Myocyte (in vitro differentiated cells): ENCODE measurements at regions not wholly inside any gene's neighbourhood (a gene's known extent, or its start where the extent isn't known, plus 50 kb on each side); places are given as distances from the start of the nearest gene placed in this dataset.

ENCODE experiments used
- DNase-seq: peaks from one replicate; pipeline ENCODE4 v3.0.0-alpha.2; 2012; ENCODE audit warnings: low read depth

DNA sequence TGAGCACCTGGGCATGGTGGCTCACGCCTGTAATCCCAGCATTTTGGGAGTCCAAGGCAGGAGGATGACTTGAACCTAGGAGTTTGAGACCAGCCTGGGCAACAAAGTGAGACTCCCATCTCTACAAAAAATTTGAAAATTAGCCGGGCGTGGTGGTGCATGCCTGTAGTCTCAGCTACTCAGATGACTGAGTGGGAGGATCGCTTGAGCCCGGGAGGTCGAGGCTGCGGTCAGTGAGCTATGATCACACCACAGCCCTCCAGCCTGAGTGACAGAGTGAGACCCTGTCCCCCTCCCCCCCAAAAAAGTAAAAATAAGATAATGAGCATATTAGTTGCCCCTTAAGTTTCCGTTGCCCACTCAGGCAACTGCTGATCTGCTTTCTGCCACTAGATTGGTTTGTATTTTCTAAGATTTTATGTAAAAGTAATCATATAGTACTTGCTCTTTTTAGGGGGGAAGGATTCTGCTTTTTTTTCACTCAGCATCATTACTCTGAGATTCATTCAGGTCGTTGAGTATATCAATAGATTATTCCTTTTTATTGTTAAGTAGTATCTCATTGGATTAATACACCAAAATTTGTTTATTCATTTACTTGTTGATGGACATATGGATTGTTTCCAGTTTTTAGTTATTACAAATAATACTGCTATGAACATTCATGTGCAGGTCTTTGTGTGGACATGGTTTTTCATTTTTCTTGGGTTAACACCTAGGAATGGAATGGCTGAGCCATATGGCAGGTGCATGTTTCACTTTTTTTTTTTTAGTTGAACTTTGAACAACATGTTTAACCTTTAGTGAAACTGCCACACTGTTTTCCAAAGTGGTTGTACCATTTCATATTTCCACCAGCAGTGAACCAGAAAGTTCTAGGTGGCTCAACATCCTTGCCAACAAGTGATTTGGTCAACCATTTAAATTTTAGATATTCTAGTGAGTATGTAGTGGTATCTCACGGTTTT, 75.0 kb upstream of the SPRED2 start:
- DNase-seq, result no peak

GRCh38 chr2:65504814-65505697, 72.7 kb upstream of the SPRED2 start:
- DNase-seq, result no peak

- DNase-seq, result no peak
These were observed 71.8 kb upstream of the SPRED2 start for GRCh38 chr2:65504201-65504600.

DNA sequence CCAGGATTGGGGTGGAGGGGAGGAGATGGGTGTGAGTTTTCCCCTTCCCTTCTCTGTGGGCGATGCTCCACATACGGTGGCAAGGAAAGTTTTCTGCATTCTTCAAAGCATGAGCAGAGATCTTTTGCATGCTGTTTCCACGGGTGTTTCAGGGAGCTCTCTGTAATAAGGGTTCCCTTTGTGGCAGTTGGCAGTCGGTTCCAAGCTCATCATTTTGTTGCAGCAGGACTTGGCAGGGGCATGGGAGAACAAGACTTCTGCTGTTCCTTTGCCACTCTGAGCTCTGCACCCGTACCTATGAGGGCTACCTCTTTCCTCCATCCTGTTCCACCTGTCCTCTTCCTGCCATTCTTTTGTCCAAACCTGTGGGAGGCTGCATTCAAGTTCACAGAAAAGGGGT, 71.3 kb upstream of the SPRED2 start:
- no peak for DNase-seq

DNA sequence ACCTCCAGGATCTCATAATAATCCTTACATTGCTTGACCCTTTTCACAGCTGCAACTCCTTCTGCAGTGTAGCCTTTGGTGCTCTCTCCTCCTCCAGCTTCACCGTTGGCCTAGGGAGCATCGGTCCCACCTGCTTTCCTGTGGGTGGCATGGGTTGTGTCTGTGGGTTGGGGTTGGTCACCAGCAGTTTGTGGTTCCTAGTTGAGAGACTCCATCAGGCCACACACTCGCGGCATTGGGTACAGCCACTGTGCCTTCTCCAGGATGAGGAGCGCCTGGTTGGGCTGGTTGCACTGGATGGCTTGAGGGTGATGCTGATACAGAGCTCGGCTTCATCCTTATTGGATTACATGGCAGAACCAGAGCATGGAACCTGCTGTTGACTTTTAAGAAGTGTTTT, 69.4 kb upstream of the SPRED2 start:
- peak; percentile 58 for DNase-seq

GRCh38 chr2:65501074-65501473, 68.7 kb upstream of the SPRED2 start:
- no peak for DNase-seq

DNA sequence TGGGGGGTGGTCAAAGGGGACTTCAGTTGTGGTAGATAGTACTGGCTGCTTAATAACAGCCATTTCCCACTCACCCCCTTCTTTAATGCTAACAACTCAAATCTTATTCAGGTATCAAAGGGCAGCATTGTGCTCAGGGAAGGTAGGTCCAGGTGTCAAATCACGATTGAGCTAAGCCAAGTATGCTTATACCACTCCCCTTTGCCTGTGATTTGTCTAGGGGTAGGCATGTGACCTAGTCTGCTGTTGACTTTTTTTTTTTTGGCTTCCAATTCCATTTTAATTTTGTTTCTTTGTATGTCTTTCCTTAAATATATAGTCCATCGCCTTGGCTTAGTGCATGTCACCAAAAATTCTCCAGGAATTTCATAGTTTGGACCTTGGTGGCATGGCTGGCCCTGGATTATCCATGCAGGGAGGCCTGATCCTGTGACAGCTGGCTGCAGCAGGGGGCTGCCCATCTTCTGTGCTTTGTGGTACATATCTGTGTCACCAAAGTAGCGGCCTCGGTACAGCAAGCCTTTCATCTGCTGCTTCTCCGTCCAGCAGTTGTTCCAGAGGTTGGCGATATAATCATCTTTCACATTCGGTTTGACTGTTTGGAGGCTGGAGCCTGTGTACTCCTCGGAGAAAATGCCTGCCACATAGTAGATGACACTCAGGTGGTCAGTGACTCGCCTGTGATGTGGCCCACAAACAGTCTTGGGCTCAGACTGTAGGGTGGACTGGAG, 68.1 kb upstream of the SPRED2 start:
- no peak for DNase-seq

- DNase-seq, result no peak
These were observed 66.8 kb upstream of the SPRED2 start for GRCh38 chr2:65499216-65499615.

DNA sequence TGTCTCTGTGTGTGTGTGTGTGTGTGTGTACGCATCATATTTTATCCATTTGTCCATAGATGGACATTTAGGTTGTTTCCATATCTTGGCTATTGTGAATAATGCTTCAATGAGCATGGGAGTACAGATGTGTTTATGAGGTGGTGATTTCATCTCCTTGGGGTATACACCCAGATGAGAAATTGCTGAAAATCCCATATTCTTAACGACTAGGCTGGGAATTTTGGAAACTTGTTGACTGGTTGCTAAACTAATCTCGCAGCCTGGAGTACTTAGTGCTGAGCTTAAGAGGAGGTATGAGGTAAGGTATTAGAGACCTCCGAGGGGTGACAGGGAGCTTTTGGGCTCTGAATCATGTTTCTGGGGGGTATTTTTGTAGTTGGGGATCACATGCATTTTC, 66.0 kb upstream of the SPRED2 start:
- no peak for DNase-seq

DNA sequence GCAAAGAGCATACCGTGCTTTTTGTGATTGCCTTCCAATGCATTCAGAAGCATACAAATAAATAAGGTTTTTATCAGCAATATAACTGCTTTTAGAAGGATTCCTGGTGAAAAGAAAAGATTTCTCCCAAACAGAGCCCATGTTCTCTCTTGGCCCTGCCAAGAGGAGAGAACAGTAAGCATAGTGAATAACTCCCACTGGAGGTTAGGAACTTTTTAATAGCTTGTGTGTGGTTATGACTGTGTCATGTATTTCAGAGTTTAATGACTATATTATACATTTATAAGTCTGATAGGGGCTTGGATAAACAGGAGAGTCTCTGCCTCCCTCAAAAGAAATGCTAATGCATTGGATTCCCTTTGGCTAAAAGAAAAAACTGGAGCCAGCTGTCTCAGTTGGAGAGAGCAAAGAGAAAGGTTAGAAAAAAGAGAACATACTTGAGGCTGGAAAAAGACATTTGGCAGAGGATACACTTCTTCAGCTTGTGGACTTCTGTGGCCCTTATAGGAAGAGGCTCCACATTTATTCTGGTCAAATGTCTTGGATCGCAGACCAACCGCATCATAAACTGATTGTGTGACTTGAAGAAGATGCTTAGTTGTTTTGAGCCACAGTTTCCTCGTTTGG, 63.0 kb upstream of the SPRED2 start:
- DNase-seq, result no peak

DNA sequence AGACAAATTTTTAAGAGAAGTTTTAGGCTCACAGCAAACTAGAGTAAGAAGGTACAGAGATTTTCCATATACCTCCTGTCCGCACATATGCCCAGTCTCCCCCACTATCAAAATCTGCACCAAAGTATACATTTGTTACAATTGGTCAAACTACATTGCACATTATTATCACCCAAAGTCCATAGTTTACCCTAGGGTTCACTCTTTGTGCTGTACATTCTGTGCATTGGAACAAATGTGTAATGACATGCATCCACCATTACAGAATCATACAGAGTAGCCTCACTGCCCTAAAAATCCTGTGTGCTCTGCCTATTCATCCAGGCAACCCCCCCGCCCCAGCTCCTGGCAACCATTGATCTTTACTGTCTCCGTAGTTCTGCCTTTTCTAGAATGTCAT, 61.7 kb upstream of the SPRED2 start:
- no peak for DNase-seq

DNA sequence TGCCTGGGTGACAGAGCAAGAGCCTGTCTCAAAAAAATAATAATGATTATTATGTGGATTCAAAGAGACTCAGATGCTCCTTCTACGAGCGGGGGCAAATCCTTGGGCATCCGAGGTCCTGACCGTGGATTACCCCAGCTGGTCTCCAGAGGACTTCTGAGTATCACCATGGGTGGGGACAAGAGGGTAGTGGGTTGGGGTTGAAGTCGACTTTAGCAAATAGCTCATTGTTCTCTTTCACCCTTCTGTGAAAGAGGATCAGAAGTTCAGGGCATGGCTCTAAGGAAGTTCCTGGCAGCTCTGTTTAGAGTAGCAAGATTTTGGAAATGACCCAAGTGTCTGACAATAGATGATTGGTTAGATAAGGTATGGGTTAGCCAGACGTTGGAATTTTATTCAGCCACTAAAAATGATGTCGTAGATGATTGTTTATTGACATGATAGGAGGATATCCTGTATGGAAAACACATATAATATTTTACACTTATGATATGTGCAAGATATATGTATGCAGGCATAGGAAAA, 59.0 kb upstream of the SPRED2 start:
- peak; percentile 41 for DNase-seq

DNA sequence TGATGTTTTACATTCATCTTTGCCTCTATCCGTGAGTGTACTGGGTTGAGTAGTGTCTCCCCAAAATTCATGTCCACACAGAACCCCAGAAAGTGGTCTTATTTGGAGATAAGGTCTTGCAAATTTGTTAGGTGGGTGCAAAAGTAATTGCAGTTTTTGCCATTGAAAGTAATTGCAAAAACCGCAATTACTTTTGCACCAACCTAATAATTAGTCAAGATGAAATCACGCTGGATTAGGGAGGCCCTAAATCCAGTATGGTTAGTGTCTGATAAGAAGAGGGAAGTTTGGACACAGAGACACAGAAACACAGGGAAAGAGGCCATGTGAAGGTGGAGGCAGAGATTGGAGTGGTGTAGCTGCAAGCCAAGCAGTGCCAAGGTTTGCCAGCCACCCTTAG, 57.8 kb upstream of the SPRED2 start:
- DNase-seq, result no peak

DNA sequence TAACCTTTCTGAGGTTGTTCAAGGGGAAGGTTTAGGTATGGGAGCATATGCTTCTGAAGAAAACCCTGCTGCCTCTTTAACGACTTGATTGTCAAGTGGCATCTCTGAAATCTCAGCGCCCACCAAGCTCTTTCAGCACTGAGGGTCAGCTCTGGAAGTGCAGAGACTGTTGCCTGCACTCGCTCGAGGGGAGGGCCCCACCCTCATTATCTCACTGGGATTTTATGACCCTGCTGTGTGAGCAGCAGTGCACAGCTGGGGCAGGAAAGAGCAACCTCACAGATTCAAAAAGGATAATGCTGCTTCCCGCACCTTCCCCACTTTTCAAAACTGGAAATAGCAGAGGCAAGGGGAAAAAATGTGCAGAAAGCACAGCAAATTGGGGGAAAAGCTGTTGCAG, 56.9 kb upstream of the SPRED2 start:
- DNase-seq, result no peak

DNA sequence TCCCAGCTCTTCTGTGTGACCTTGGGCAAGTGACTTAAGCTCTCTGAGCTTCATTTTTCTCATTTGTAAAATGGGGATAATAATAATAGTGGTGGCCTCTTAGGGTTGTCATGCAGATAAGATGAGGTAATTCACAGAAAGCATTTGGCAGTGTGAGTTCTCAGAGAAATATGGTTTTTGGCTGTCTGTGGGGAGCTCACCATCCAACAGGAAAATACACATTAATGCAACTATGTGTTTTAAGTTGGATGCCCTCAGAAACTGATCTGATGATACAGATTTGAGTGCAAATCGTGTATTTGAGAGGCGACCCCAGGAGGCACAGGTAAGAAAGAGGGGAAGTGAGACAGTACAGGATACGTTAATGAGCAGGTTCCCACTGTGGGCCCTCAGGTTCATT, 56.1 kb upstream of the SPRED2 start:
- no peak for DNase-seq

GRCh38 chr2:65487404-65487803, 55.0 kb upstream of the SPRED2 start:
- no peak for DNase-seq

DNA sequence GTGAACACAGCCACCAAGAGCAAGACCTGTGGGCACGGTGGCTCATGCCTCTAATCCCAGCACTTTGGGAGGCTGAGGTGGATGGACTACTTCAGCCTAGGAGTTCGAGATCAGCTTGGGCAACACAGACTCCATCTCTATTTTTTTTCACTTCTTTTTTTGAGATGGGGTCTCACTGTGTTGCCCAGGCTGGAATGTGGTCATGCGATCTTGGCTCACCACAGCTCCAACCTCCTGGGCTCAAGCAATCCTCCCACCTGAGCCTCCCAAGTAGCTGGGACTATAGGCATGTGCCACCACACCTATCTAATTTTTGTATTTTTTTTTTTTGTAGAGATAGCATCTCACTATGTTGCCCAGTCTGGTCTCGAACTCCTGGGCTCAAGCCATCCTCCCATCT, 54.4 kb upstream of the SPRED2 start:
- no peak for DNase-seq

DNA sequence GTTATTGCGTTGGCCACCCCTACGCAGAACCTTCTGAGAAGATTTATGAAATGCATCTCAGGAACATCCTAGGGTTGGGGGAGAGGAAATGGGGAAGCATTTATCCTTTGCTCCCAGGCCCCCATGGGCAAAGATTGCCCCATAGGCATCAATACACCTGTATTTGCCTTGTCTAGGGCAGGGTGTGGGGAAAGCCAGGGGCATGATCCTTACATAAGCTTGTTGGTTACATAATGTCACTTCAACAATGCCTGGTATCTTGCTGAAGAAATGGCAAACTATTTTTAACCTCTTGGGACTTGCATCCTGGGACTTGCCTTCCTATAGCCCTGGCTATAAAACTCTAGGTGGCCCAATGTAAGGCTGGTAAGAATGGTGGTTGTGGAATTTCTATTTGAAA, 53.9 kb upstream of the SPRED2 start:
- no peak for DNase-seq

- no peak for DNase-seq
These were observed 53.4 kb upstream of the SPRED2 start for GRCh38 chr2:65485839-65486238.

- DNase-seq, result no peak
These were observed 51.4 kb upstream of the SPRED2 start for GRCh38 chr2:65483763-65484162.

GRCh38 chr2:65482971-65483370, 50.6 kb upstream of the SPRED2 start:
- no peak for DNase-seq
